Keratinocyte (primary cell): ENCODE measurements at regions not wholly inside any gene's neighbourhood (a gene's known extent, or its start where the extent isn't known, plus 50 kb on each side); places are given as distances from the start of the nearest gene placed in this dataset.

Source experiments
- DNase-seq: peaks from one replicate; pipeline ENCODE4 v3.0.0-alpha.2; 2011; ENCODE audit warnings: low read depth, missing footprints, low spot score
- FAIRE-seq: peaks from 2 replicates; lab custom pipeline; 2011; peaks lifted over from hg19 to GRCh38; lab: Jason Lieb, UNC
- H2AFZ ChIP-seq: 2 replicates; pipeline ENCODE4 v1.6.0; 2012; ENCODE audit warnings: low read length, control low read depth, inconsistent platforms; ENCODE audit not compliant: control insufficient read depth
- H3K27ac ChIP-seq: 2 replicates; pipeline ENCODE4 v1.5.1; 2011; ENCODE audit warnings: low read length; ENCODE audit not compliant: control insufficient read depth, insufficient read depth
- H3K27me3 ChIP-seq: 3 replicates; pipeline ENCODE4 v1.6.0; 2011; ENCODE audit warnings: low read length; ENCODE audit not compliant: control insufficient read depth, insufficient read depth; ENCODE audit errors: extremely low read depth
- H3K36me3 ChIP-seq, 2 experiments: 2 replicates in 1 of 2; 3 replicates in 1 of 2; pipeline ENCODE4 v1.5.1; 2011; ENCODE audit warnings: low read length in 2 of 2, mild to moderate bottlenecking in 1 of 2; ENCODE audit not compliant: control insufficient read depth in 2 of 2, insufficient read depth in 2 of 2; ENCODE audit errors: extremely low read depth in 1 of 2
- H3K4me1 ChIP-seq: 3 replicates; pipeline ENCODE4 v1.5.1; 2011; ENCODE audit warnings: low read length; ENCODE audit not compliant: control insufficient read depth, insufficient read depth; ENCODE audit errors: extremely low read depth
- H3K4me2 ChIP-seq: 3 replicates; pipeline ENCODE4 v1.6.0; 2011; ENCODE audit warnings: low read depth, low read length; ENCODE audit not compliant: control insufficient read depth, insufficient read depth; ENCODE audit errors: extremely low read depth
- H3K4me3 ChIP-seq, 3 experiments: fragments of 200-600 bp in 1 of 3; sonication (generic) in 1 of 3; 2 replicates in 2 of 3; 3 replicates in 1 of 3; pipeline ENCODE4 v1.5.1; 2011 to 2016; ENCODE audit warnings: low read length in 3 of 3, mild to moderate bottlenecking in 3 of 3, control low read depth in 2 of 3, inconsistent platforms in 1 of 3, low read depth in 1 of 3, mixed read lengths in 1 of 3, mixed run types in 1 of 3, moderate library complexity in 1 of 3; ENCODE audit not compliant: control insufficient read depth in 2 of 3, insufficient read depth in 2 of 3; ENCODE audit errors: extremely low read depth in 1 of 3
- H3K79me2 ChIP-seq: 2 replicates; pipeline ENCODE4 v1.6.0; 2012; ENCODE audit warnings: low read length; ENCODE audit not compliant: control insufficient read depth, insufficient read depth
- H3K9ac ChIP-seq: 3 replicates; pipeline ENCODE4 v1.6.0; 2011; ENCODE audit warnings: low read length; ENCODE audit not compliant: control insufficient read depth, insufficient read depth; ENCODE audit errors: extremely low read depth
- H3K9me1 ChIP-seq: 3 replicates; pipeline ENCODE4 v1.6.0; 2011; ENCODE audit warnings: low read length; ENCODE audit not compliant: control insufficient read depth, insufficient read depth; ENCODE audit errors: extremely low read depth
- H3K9me3 ChIP-seq: 2 replicates; pipeline ENCODE4 v1.5.1; 2012; ENCODE audit warnings: low read depth, low read length; ENCODE audit not compliant: control insufficient read depth
- H4K20me1 ChIP-seq: 3 replicates; pipeline ENCODE4 v1.6.0; 2011; ENCODE audit warnings: low read length; ENCODE audit not compliant: control insufficient read depth, insufficient read depth; ENCODE audit errors: extremely low read depth
- CTCF ChIP-seq, 3 experiments: IDR thresholded peaks in 1 of 3; conservative IDR thresholded peaks in 1 of 3; optimal IDR thresholded peaks in 1 of 3; 2 replicates in 2 of 3; 3 replicates in 1 of 3; pipeline versions ENCODE3 to v1.5.1; 2011; ENCODE audit warnings: low read length in 3 of 3, mild to moderate bottlenecking in 3 of 3, moderate library complexity in 2 of 3, control low read depth in 1 of 3, inconsistent platforms in 1 of 3; ENCODE audit not compliant: insufficient read depth in 2 of 3; ENCODE audit errors: extremely low read depth in 1 of 3
- EZH2 ChIP-seq: IDR thresholded peaks from one replicate; pipeline ENCODE4 v1.6.1; 2012; ENCODE audit warnings: inconsistent platforms, mild to moderate bottlenecking, low read length, moderate library complexity
- dilution Hi-C: fragments of 300-500 bp; cut with MboI; formaldehyde crosslinking; loops from one replicate; pipeline ENCODE4 v1.7.0; 2020; ENCODE audit warnings: low sequenced_read_pairs; ENCODE audit not compliant: extremely low pct_ligation_motif_present

- H4K20me1 ChIP-seq, result no peaks in the 10 kb centered on the region
- no peaks in the 10 kb centered on the region for H3K36me3 ChIP-seq
- H3K9me1 ChIP-seq, result no peaks in the 10 kb centered on the region
- peaks cover 13% of the 10 kb centered on the region for H3K4me1 ChIP-seq
- no peak overlapping the region for H3K27ac ChIP-seq
- dilution Hi-C loops, result no loop called here
- H3K4me3 ChIP-seq, result no peak overlapping the region
- DNase-seq (no peak), FAIRE-seq (no peak)
- H3K9ac ChIP-seq, result no peak overlapping the region
- no peak overlapping the region for H3K4me2 ChIP-seq
- no peaks in the 10 kb centered on the region for H3K79me2 ChIP-seq
- no peak overlapping the region for H2AFZ ChIP-seq
- TF ChIP-seq CTCF (optimal IDR thresholded peaks at IDR 0.05 in 1 of 3, IDR thresholded peaks at IDR 0.05 in 1 of 3, conservative IDR thresholded peaks at IDR 0.05 in 1 of 3; ENCODE audit: extremely low read depth in 1 of 3, insufficient read depth in 2 of 3, low read length in 3 of 3), result no peak
- TF ChIP-seq EZH2, result no peak
- no peaks in the 10 kb centered on the region for H3K9me3 ChIP-seq
- H3K27me3 ChIP-seq, result no peaks in the 10 kb centered on the region
Observed at GRCh38 chr13:34250151-34250670, 432.3 kb downstream of the RFC3 start.

DNA sequence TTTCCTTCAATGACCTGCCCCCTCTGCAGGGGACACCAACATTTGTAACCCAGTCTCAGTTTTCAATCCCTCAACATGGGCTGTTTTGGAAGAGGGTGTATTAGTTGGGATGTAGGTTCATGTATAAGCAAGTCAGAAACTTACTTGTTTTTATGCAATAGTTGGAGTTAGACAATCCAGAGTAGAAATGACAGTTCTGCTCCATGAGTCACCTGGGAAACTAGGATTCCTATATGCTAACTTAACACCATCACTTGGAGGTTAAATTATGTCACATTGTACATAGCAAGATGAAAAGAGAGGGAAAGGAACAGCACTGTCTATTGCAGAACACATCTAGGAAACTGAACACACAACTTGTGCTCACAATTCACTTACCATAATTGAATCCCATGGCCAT, 436.4 kb downstream of the RFC3 start:
- H3K4me1 ChIP-seq, result no peaks in the 10 kb centered on the region
- no peak for TF ChIP-seq CTCF (optimal IDR thresholded peaks at IDR 0.05 in 1 of 3, IDR thresholded peaks at IDR 0.05 in 1 of 3, conservative IDR thresholded peaks at IDR 0.05 in 1 of 3; ENCODE audit: extremely low read depth in 1 of 3, insufficient read depth in 2 of 3, low read length in 3 of 3)
- TF ChIP-seq EZH2, result no peak
- H3K9ac ChIP-seq, result no peak overlapping the region
- H3K4me3 ChIP-seq, result no peak overlapping the region
- no peak overlapping the region for H3K27ac ChIP-seq
- no peaks in the 10 kb centered on the region for H3K9me1 ChIP-seq
- no peaks in the 10 kb centered on the region for H3K9me3 ChIP-seq
- FAIRE-seq (no peak), DNase-seq (no peak)
- no peaks in the 10 kb centered on the region for H3K36me3 ChIP-seq
- H2AFZ ChIP-seq, result no peak overlapping the region
- no peaks in the 10 kb centered on the region for H4K20me1 ChIP-seq
- H3K4me2 ChIP-seq, result no peak overlapping the region
- no peaks in the 10 kb centered on the region for H3K79me2 ChIP-seq
- H3K27me3 ChIP-seq, result no peaks in the 10 kb centered on the region
- dilution Hi-C loops, result no loop called here
